HepG2 (cell line): ENCODE measurements at regions not wholly inside any gene's neighbourhood (a gene's known extent, or its start where the extent isn't known, plus 50 kb on each side); places are given as distances from the start of the nearest gene placed in this dataset.

ENCODE experiments used
- ATAC-seq: fragments of 200-7000 bp; cut with Tn5 transposase; 3 replicates; pipeline ENCODE4 v1.9.1; 2020; ENCODE audit warnings: mild to moderate bottlenecking, moderate library complexity
- BruUV-seq: library from RNA; stranded (reverse); fragments of 400-500 nt; replicated peaks from 2 replicates; lab custom pipeline; 2021; lab: Mats Ljungman, UMichigan
- CTCF ChIA-PET: fragments of 300-600 bp; formaldehyde crosslinking; extraction: SDS; loops from one replicate; lab custom pipeline; 2021; ENCODE audit warnings: low total read pairs, inconsistent platforms, low intra/inter-chr PET ratio; lab: Yijun Ruan, JAX
- POLR2A ChIA-PET: fragments of 350-600 bp; sonication (Branson Sonifier 250); formaldehyde crosslinking; loops from one replicate; lab custom pipeline; 2020; ENCODE audit warnings: antibody characterized with exemption, inconsistent platforms; lab: Yijun Ruan, JAX
- DNase-seq: peaks from one replicate; pipeline ENCODE4 v3.0.0-alpha.2; 2015; ENCODE audit warnings: low spot score
- FAIRE-seq: peaks from 3 replicates; lab custom pipeline; 2011; peaks lifted over from hg19 to GRCh38; lab: Jason Lieb, UNC
- H2AFZ ChIP-seq: one replicate; pipeline ENCODE4 v1.6.1; 2011; ENCODE audit warnings: low read length, inconsistent platforms
- H3K27ac ChIP-seq: fragments of 300-600 bp; 3 replicates; pipeline ENCODE4 v1.8.0; 2011; ENCODE audit warnings: mixed run types, mild to moderate bottlenecking, mixed read lengths, low read length, inconsistent platforms; ENCODE audit not compliant: insufficient read depth; ENCODE audit errors: extremely low read length
- H3K27me3 ChIP-seq, 2 experiments: fragments of 200-600 bp in 1 of 2; 2 replicates in 1 of 2; 3 replicates in 1 of 2; pipeline versions ENCODE4 v1.6.0 to v1.8.0; 2011; ENCODE audit warnings: low read length in 2 of 2, mild to moderate bottlenecking in 2 of 2, moderate library complexity in 2 of 2, inconsistent platforms in 1 of 2; ENCODE audit not compliant: insufficient read depth in 2 of 2, control insufficient read depth in 1 of 2
- H3K36me3 ChIP-seq, 2 experiments: fragments of 200-600 bp in 1 of 2; replicated peaks in 1 of 2; 2 replicates in 1 of 2; 3 replicates in 1 of 2; pipeline versions ENCODE4 v1.5.1 to v1.8.0; 2011; ENCODE audit warnings: low read length in 2 of 2, inconsistent platforms in 1 of 2; ENCODE audit not compliant: insufficient read depth in 2 of 2, control insufficient read depth in 1 of 2
- H3K4me1 ChIP-seq: 2 replicates; pipeline ENCODE4 v1.5.1; 2012; ENCODE audit warnings: low read length, inconsistent platforms; ENCODE audit not compliant: insufficient read depth
- H3K4me2 ChIP-seq: 2 replicates; pipeline ENCODE4 v1.6.0; 2011; ENCODE audit warnings: low read depth, low read length, inconsistent platforms
- H3K4me3 ChIP-seq, 3 experiments: fragments of 200-600 bp in 1 of 3; sonication (generic), shearing (Covaris generic) in 1 of 3; replicated peaks in 1 of 3; 2 replicates each; pipeline ENCODE4 v1.5.1; 2011 to 2016; ENCODE audit warnings: low read length in 3 of 3, inconsistent platforms in 2 of 3, low read depth in 2 of 3, mild to moderate bottlenecking in 2 of 3, control low read depth in 1 of 3, mixed read lengths in 1 of 3; ENCODE audit not compliant: insufficient read depth in 1 of 3
- H3K79me2 ChIP-seq: one replicate; pipeline ENCODE4 v1.6.1; 2011; ENCODE audit warnings: low read length, inconsistent platforms; ENCODE audit not compliant: insufficient read depth
- H3K9ac ChIP-seq: 2 replicates; pipeline ENCODE4 v1.6.0; 2011; ENCODE audit warnings: mild to moderate bottlenecking, low read depth, low read length, inconsistent platforms; ENCODE audit not compliant: insufficient read depth
- H3K9me3 ChIP-seq: 2 replicates; pipeline ENCODE4 v1.5.1; 2012; ENCODE audit warnings: mild to moderate bottlenecking, low read length
- H4K20me1 ChIP-seq: 2 replicates; pipeline ENCODE4 v1.6.0; 2011; ENCODE audit warnings: inconsistent platforms, mild to moderate bottlenecking, low read length, moderate library complexity; ENCODE audit not compliant: insufficient read depth
- CEBPG ChIP-seq: IDR thresholded peaks from 2 replicates; pipeline ENCODE4 v1.6.1; 2016
- JUN ChIP-seq: sonication (generic); formaldehyde crosslinking; IDR thresholded peaks from 2 replicates; pipeline ENCODE4 v1.4.0; 2020; ENCODE audit warnings: mild to moderate bottlenecking, missing genetic modification reagents
- MIXL1 ChIP-seq: IDR thresholded peaks from 2 replicates; pipeline ENCODE4 v1.6.1; 2016
- NR2F6 ChIP-seq, 2 experiments: IDR thresholded peaks; 2 replicates each; pipeline ENCODE4 v1.6.1; 2016; ENCODE audit warnings: antibody characterized with exemption in 1 of 2, mild to moderate bottlenecking in 1 of 2
- SALL2 ChIP-seq: sonication (generic); formaldehyde crosslinking; IDR thresholded peaks from 2 replicates; pipeline ENCODE4 v1.8.1; 2023; ENCODE audit warnings: mild to moderate bottlenecking, missing genetic modification reagents, inconsistent platforms
- SMAD1 ChIP-seq: sonication (generic); formaldehyde crosslinking; IDR thresholded peaks from 2 replicates; pipeline ENCODE4 v1.4.0; 2020; ENCODE audit warnings: missing genetic modification reagents, low read depth, mild to moderate bottlenecking, borderline replicate concordance
- SP4 ChIP-seq: sonication (generic); formaldehyde crosslinking; IDR thresholded peaks from 2 replicates; pipeline ENCODE4 v1.8.1; 2023; ENCODE audit warnings: mild to moderate bottlenecking, missing genetic modification reagents
- TCF12 ChIP-seq, 2 experiments: fragments of 450-650 bp in 1 of 2; sonication (generic) in 1 of 2; formaldehyde crosslinking in 1 of 2; IDR thresholded peaks; 2 replicates each; pipeline versions ENCODE4 v1.6.1 to v1.8.0; 2017 to 2022; ENCODE audit warnings: antibody characterized with exemption in 1 of 2, mild to moderate bottlenecking in 1 of 2, missing genetic modification reagents in 1 of 2, moderate library complexity in 1 of 2
- ZNF232 ChIP-seq: sonication (generic); formaldehyde crosslinking; IDR thresholded peaks from 2 replicates; pipeline ENCODE4 v1.4.0; 2020; ENCODE audit warnings: missing genetic modification reagents, borderline replicate concordance
- ZNF354B ChIP-seq: sonication (generic); formaldehyde crosslinking; IDR thresholded peaks from 2 replicates; pipeline ENCODE4 v1.8.0; 2022; ENCODE audit warnings: mild to moderate bottlenecking, missing genetic modification reagents
- ZNF780A ChIP-seq: sonication (generic); formaldehyde crosslinking; IDR thresholded peaks from 2 replicates; pipeline ENCODE4 v1.8.0; 2022; ENCODE audit warnings: mild to moderate bottlenecking, missing genetic modification reagents, moderate library complexity
- whole genome bisulfite sequencing: methylation state at CpG from one replicate; pipeline ENCODE4 v1.1.6; 2017; ENCODE audit warnings: low lambda C conversion rate; 5-methylcytosine and 5-hydroxymethylcytosine counted together
- in situ Hi-C: cut with HindIII; loops from 2 replicates; pipeline ENCODE4 v1.10.0; 2017; ENCODE audit warnings: low pct_unique_long_range_greater_than_20kb; ENCODE audit not compliant: extremely low pct_ligation_motif_present
- intact Hi-C: fragments of 100-400 bp; cut with micrococcal nuclease; formaldehyde crosslinking; loops from one replicate; pipeline ENCODE4 v1.10.0; 2022; ENCODE audit not compliant: unreplicated experiment
- TF ChIP-seq, protein P1 (sequence below): sonication (generic); formaldehyde crosslinking; IDR thresholded peaks from 2 replicates; pipeline ENCODE4 v1.8.1; 2023; ENCODE audit warnings: missing genetic modification reagents, inconsistent platforms, borderline replicate concordance
- TF ChIP-seq, protein P2 (sequence below): sonication (generic); formaldehyde crosslinking; IDR thresholded peaks from 2 replicates; pipeline ENCODE4 v1.4.0; 2020; ENCODE audit warnings: mild to moderate bottlenecking, missing genetic modification reagents
- TF ChIP-seq, protein P3 (sequence below): sonication (generic); formaldehyde crosslinking; IDR thresholded peaks from 2 replicates; pipeline ENCODE4 v1.5.0; 2020; ENCODE audit warnings: mild to moderate bottlenecking, low read depth, missing genetic modification reagents, borderline replicate concordance

DNA sequence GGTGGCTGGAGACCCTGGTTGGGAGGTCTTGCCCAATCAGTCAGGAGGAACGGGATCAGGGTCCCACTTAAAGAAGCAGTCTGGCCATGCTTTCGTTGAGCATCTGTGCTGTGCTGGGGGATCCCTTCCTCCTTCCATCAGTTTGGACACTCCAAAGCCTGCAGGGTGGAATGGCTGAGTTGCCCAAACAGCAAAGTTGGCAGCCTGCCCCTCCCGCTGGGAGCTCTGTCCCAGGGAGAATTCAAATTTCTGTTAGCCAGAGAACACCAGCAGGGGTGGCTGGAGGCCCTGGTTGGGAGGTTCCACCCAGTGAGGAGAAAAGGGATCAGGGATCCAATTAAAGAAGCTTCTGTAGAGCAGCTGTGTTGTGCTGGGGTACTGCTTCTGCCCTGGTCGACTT is 96.9 kb upstream of the CTAGE1 start:
- H3K9ac ChIP-seq: no peak overlapping the region
- ATAC-seq (no peak), DNase-seq (no peak), FAIRE-seq (no peak)
- intact Hi-C loops: no loop called here
- no peak overlapping the region for H3K4me3 ChIP-seq
- in situ Hi-C loops: no loop called here
- no peaks in the 10 kb centered on the region for H3K4me1 ChIP-seq
- no peak overlapping the region for H3K4me2 ChIP-seq
- ChIA-PET POLR2A (no interaction called here), CTCF (no interaction called here)
- BruUV-seq: no TSS peak
- no peaks in the 10 kb centered on the region for H3K36me3 ChIP-seq
- H4K20me1 ChIP-seq: no peaks in the 10 kb centered on the region
- WGBS: 25% methylated on average over 4 of the region's 4 CpGs
- H3K79me2 ChIP-seq: no peaks in the 10 kb centered on the region
- TF ChIP-seq SMAD1 (CRISPR knock-in tag): no peak
- TF ChIP-seq, protein P1, sequence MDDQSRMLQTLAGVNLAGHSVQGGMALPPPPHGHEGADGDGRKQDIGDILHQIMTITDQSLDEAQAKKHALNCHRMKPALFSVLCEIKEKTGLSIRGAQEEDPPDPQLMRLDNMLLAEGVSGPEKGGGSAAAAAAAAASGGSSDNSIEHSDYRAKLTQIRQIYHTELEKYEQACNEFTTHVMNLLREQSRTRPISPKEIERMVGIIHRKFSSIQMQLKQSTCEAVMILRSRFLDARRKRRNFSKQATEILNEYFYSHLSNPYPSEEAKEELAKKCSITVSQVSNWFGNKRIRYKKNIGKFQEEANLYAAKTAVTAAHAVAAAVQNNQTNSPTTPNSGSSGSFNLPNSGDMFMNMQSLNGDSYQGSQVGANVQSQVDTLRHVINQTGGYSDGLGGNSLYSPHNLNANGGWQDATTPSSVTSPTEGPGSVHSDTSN: no peak
- TF ChIP-seq TCF12 (IDR thresholded peaks at IDR 0.05): no peak
- no peak for TF ChIP-seq TCF12 (CRISPR knock-in tag; IDR thresholded peaks at IDR 0.05)
- TF ChIP-seq SALL2 (CRISPR knock-in tag): no peak
- no peak for TF ChIP-seq ZNF232 (CRISPR knock-in tag)
- H3K27ac ChIP-seq: no peak overlapping the region
- H2AFZ ChIP-seq: no peak overlapping the region
- H3K9me3 ChIP-seq: no peaks in the 10 kb centered on the region
- no peaks in the 10 kb centered on the region; a peak in 1 of 5 replicates for H3K27me3 ChIP-seq

DNA sequence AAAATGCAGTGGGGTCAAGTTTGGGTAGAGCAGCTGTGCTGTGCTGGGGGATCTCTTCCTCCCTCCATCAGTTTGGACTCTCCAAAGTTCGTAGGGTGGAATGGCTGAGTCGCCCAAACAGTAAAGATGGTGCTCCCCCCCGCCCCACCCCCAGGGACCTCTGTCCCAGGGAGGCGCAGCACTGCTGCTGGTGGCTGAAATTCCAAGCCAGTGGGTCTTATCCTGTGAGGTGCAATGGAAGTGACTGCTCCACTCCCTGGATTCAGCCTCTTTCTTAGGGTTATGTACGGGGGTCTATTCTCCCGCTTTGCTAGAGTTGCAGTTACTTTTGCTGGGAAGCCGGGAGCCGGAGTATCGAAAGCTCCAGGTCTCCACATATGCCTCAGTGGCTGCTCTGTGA is 97.5 kb upstream of the CTAGE1 start:
- no peaks in the 10 kb centered on the region; a peak in 1 of 5 replicates for H3K27me3 ChIP-seq
- no peaks in the 10 kb centered on the region for H3K9me3 ChIP-seq
- ATAC-seq (no peak), FAIRE-seq (no peak), DNase-seq (no peak)
- no peak overlapping the region for H3K27ac ChIP-seq
- intact Hi-C loops: no loop called here
- ChIA-PET POLR2A (no interaction called here), CTCF (no interaction called here)
- H3K79me2 ChIP-seq: no peaks in the 10 kb centered on the region
- H4K20me1 ChIP-seq: no peaks in the 10 kb centered on the region
- no peak overlapping the region for H3K4me3 ChIP-seq
- no TSS peak for BruUV-seq
- in situ Hi-C loops: no loop called here
- no peak overlapping the region for H2AFZ ChIP-seq
- no peak overlapping the region for H3K4me2 ChIP-seq
- H3K36me3 ChIP-seq: no peaks in the 10 kb centered on the region
- no peak overlapping the region for H3K9ac ChIP-seq
- H3K4me1 ChIP-seq: no peaks in the 10 kb centered on the region
- 80% methylated on average over 3 of the region's 9 CpGs for whole genome bisulfite sequencing
- TF ChIP-seq, protein P2, sequence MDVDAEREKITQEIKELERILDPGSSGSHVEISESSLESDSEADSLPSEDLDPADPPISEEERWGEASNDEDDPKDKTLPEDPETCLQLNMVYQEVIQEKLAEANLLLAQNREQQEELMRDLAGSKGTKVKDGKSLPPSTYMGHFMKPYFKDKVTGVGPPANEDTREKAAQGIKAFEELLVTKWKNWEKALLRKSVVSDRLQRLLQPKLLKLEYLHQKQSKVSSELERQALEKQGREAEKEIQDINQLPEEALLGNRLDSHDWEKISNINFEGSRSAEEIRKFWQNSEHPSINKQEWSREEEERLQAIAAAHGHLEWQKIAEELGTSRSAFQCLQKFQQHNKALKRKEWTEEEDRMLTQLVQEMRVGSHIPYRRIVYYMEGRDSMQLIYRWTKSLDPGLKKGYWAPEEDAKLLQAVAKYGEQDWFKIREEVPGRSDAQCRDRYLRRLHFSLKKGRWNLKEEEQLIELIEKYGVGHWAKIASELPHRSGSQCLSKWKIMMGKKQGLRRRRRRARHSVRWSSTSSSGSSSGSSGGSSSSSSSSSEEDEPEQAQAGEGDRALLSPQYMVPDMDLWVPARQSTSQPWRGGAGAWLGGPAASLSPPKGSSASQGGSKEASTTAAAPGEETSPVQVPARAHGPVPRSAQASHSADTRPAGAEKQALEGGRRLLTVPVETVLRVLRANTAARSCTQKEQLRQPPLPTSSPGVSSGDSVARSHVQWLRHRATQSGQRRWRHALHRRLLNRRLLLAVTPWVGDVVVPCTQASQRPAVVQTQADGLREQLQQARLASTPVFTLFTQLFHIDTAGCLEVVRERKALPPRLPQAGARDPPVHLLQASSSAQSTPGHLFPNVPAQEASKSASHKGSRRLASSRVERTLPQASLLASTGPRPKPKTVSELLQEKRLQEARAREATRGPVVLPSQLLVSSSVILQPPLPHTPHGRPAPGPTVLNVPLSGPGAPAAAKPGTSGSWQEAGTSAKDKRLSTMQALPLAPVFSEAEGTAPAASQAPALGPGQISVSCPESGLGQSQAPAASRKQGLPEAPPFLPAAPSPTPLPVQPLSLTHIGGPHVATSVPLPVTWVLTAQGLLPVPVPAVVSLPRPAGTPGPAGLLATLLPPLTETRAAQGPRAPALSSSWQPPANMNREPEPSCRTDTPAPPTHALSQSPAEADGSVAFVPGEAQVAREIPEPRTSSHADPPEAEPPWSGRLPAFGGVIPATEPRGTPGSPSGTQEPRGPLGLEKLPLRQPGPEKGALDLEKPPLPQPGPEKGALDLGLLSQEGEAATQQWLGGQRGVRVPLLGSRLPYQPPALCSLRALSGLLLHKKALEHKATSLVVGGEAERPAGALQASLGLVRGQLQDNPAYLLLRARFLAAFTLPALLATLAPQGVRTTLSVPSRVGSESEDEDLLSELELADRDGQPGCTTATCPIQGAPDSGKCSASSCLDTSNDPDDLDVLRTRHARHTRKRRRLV (CRISPR knock-in tag): no peak
- TF ChIP-seq ZNF354B (CRISPR knock-in tag) (no peak), SP4 (no peak), ZNF780A (no peak), ZNF232 (CRISPR knock-in tag) (no peak), CEBPG (CRISPR knock-in tag) (no peak), JUN (CRISPR knock-in tag) (no peak), NR2F6 (IDR thresholded peaks at IDR 0.05) (no peak), NR2F6 (CRISPR knock-in tag; IDR thresholded peaks at IDR 0.05) (no peak), MIXL1 (CRISPR knock-in tag) (no peak)
- TF ChIP-seq, protein P3, sequence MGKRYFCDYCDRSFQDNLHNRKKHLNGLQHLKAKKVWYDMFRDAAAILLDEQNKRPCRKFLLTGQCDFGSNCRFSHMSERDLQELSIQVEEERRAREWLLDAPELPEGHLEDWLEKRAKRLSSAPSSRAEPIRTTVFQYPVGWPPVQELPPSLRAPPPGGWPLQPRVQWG: no peak
